SK-N-SH treated with all-trans-retinoic acid at 6 μM for 48 hours (cell line): ENCODE measurements at regions not wholly inside any gene's neighbourhood (a gene's known extent, or its start where the extent isn't known, plus 50 kb on each side); places are given as distances from the start of the nearest gene placed in this dataset.

Source experiments
- ATAC-seq: fragments of 200-7000 bp; cut with Tn5 transposase; 3 replicates; pipeline ENCODE4 v1.9.1; 2020; ENCODE audit warnings: mild to moderate bottlenecking, moderate library complexity
- ARNTL ChIP-seq: fragments of 450-650 bp; formaldehyde crosslinking; IDR thresholded peaks from 2 replicates; pipeline ENCODE4 v1.5.0; 2020; ENCODE audit warnings: low read depth, mild to moderate bottlenecking, moderate library complexity, borderline replicate concordance
- BACH2 ChIP-seq: fragments of 250-450 bp; sonication (Bioruptor Pico); IDR thresholded peaks from 2 replicates; pipeline ENCODE4 v1.9.0; 2021; ENCODE audit warnings: mild to moderate bottlenecking, borderline replicate concordance
- CSDC2 ChIP-seq: fragments of 250-450 bp; sonication (Bioruptor Pico); IDR thresholded peaks from 2 replicates; pipeline ENCODE4 v1.5.0; 2020; ENCODE audit warnings: mild to moderate bottlenecking, moderate library complexity
- ESRRG ChIP-seq: fragments of 250-450 bp; sonication (Bioruptor Pico); IDR thresholded peaks from 2 replicates; pipeline ENCODE4 v1.6.1; 2021; ENCODE audit warnings: mild to moderate bottlenecking
- GLIS3 ChIP-seq: fragments of 250-450 bp; sonication (Bioruptor Pico); IDR thresholded peaks from 2 replicates; pipeline ENCODE4 v1.5.0; 2020; ENCODE audit warnings: mild to moderate bottlenecking, moderate library complexity
- ISL1 ChIP-seq: fragments of 250-450 bp; sonication (Bioruptor Pico); IDR thresholded peaks from 2 replicates; pipeline ENCODE4 v2.1.2; 2022; ENCODE audit warnings: mild to moderate bottlenecking, moderate library complexity
- OSR1 ChIP-seq: fragments of 250-450 bp; sonication (Bioruptor Pico); IDR thresholded peaks from 2 replicates; pipeline ENCODE4 v1.8.0; 2022; ENCODE audit warnings: moderate library complexity, mild to moderate bottlenecking, inconsistent platforms
- PPARA ChIP-seq: fragments of 250-450 bp; sonication (Bioruptor Pico); IDR thresholded peaks from 2 replicates; pipeline ENCODE4 v1.5.0; 2020; ENCODE audit warnings: mild to moderate bottlenecking, borderline replicate concordance
- RARB ChIP-seq: fragments of 250-450 bp; sonication (Bioruptor Pico); IDR thresholded peaks from 2 replicates; pipeline ENCODE4 v1.8.0; 2021; ENCODE audit warnings: mild to moderate bottlenecking, moderate library complexity
- SNAI2 ChIP-seq: fragments of 250-450 bp; sonication (Bioruptor Pico); IDR thresholded peaks from 2 replicates; pipeline ENCODE4 v1.5.0; 2020; ENCODE audit warnings: mild to moderate bottlenecking, moderate library complexity
- TCF4 ChIP-seq: fragments of 250-450 bp; sonication (Bioruptor Pico); IDR thresholded peaks from 2 replicates; pipeline ENCODE4 v1.8.0; 2021; ENCODE audit warnings: mild to moderate bottlenecking, moderate library complexity, borderline replicate concordance
- TOX ChIP-seq: fragments of 250-450 bp; sonication (Bioruptor Pico); IDR thresholded peaks from 2 replicates; pipeline ENCODE4 v1.8.0; 2021; ENCODE audit warnings: mild to moderate bottlenecking, moderate library complexity, borderline replicate concordance
- ZC3H10 ChIP-seq: fragments of 250-450 bp; sonication (Bioruptor Pico); IDR thresholded peaks from 2 replicates; pipeline ENCODE4 v1.5.1; 2021; ENCODE audit warnings: mild to moderate bottlenecking, moderate library complexity
- ZFP30 ChIP-seq: fragments of 450-650 bp; formaldehyde crosslinking; IDR thresholded peaks from 2 replicates; pipeline ENCODE4 v1.5.0; 2022; ENCODE audit warnings: mild to moderate bottlenecking, moderate library complexity
- ZNF565 ChIP-seq: fragments of 450-650 bp; formaldehyde crosslinking; conservative IDR thresholded peaks from 2 replicates; pipeline ENCODE4 v1.5.0; 2020; ENCODE audit warnings: low read depth, mild to moderate bottlenecking, moderate library complexity
- ZNF70 ChIP-seq: fragments of 450-650 bp; formaldehyde crosslinking; IDR thresholded peaks from 2 replicates; pipeline ENCODE4 v1.5.0; 2020; ENCODE audit warnings: mild to moderate bottlenecking, moderate library complexity
- ZNF8 ChIP-seq: fragments of 450-650 bp; formaldehyde crosslinking; IDR thresholded peaks from 2 replicates; pipeline ENCODE4 v1.5.0; 2020; ENCODE audit warnings: mild to moderate bottlenecking, moderate library complexity
- TF ChIP-seq, protein P1 (sequence below): fragments of 250-450 bp; sonication (Bioruptor Pico); IDR thresholded peaks from 2 replicates; pipeline ENCODE4 v1.5.1; 2021; ENCODE audit warnings: mild to moderate bottlenecking, moderate library complexity
- TF ChIP-seq, protein P2 (sequence below): fragments of 250-450 bp; sonication (Bioruptor Pico); IDR thresholded peaks from 2 replicates; pipeline ENCODE4 v1.8.0; 2021; ENCODE audit warnings: low read depth, mild to moderate bottlenecking, moderate library complexity, borderline replicate concordance
- TF ChIP-seq, protein P3 (sequence below): fragments of 250-450 bp; sonication (Bioruptor Pico); IDR thresholded peaks from 2 replicates; pipeline ENCODE4 v1.8.0; 2020; ENCODE audit warnings: mild to moderate bottlenecking, moderate library complexity, borderline replicate concordance
- TF ChIP-seq, protein P4 (sequence below): fragments of 250-450 bp; sonication (Bioruptor Pico); IDR thresholded peaks from 2 replicates; pipeline ENCODE4 v1.5.0; 2020; ENCODE audit warnings: mild to moderate bottlenecking, moderate library complexity

DNA sequence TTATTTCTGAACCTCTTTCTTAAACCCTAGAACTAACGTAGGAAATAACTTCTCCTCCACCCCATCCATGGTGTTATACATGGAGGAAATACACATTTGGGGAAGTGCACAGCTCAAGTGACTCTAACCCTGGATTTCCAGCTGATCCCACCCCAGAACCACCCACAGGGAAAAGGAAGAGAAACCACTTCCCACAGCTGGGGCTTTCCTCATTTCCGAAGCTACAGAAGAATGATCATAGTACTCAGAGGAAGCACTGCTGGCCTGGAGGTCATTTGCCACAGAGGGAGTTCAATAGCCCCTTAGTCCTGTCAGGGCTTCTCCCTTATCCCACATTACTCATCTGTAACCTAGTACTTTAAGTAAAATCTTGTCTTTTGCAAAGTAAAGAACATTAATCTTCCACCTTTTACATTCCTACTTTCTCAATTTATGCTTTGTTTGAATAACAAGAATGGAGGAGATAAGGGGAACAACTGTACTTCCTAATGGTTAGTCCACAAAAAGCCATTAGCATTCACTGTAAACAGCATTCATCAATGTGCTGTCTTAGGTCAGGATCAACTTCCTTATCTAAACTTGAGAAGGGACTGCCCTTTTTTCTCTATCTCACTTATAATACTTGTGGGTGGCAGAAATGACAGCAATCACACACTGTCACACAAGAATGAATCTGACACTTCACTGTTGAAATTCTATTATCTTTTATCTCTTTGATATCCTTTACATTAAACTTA, 63.0 kb upstream of the RGS1 start (continued):
- TF ChIP-seq, protein P1, sequence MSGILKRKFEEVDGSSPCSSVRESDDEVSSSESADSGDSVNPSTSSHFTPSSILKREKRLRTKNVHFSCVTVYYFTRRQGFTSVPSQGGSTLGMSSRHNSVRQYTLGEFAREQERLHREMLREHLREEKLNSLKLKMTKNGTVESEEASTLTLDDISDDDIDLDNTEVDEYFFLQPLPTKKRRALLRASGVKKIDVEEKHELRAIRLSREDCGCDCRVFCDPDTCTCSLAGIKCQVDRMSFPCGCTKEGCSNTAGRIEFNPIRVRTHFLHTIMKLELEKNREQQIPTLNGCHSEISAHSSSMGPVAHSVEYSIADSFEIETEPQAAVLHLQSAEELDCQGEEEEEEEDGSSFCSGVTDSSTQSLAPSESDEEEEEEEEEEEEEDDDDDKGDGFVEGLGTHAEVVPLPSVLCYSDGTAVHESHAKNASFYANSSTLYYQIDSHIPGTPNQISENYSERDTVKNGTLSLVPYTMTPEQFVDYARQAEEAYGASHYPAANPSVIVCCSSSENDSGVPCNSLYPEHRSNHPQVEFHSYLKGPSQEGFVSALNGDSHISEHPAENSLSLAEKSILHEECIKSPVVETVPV: no peak
- TF ChIP-seq TOX (CRISPR knock-in tag) (no peak), ZC3H10 (CRISPR knock-in tag) (no peak)
- TF ChIP-seq, all 23 proteins: peak for 0

DNA sequence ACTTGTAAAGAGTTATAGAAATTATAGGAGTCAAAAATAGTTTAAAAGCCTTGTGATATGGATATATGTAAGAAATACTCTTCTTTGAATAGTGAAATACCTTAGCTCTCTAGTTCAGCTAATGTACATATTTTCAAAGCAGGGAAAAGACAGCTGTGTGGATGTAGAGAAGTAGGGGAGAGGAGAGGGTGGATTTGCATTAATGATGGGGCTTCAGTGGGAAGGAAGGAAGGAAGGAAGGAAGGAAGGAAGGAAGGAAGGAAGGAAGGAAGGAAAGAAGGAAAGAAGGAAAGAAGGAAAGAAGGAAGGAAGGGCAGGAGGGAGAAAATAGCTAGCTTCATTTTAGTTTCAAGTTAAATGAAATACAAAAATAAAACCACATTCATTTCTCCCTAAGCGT, 62.4 kb upstream of the RGS1 start:
- TF ChIP-seq TCF4 (CRISPR knock-in tag) (no peak), ZNF8 (CRISPR knock-in tag) (no peak), PPARA (CRISPR knock-in tag) (no peak), RARB (CRISPR knock-in tag) (no peak), ESRRG (CRISPR knock-in tag) (no peak), TOX (CRISPR knock-in tag) (no peak), GLIS3 (CRISPR knock-in tag) (no peak), ZNF70 (CRISPR knock-in tag) (no peak), OSR1 (CRISPR knock-in tag) (no peak), CSDC2 (CRISPR knock-in tag) (no peak), BACH2 (CRISPR knock-in tag) (no peak)
- TF ChIP-seq, protein P1: no peak
- TF ChIP-seq, protein P2, sequence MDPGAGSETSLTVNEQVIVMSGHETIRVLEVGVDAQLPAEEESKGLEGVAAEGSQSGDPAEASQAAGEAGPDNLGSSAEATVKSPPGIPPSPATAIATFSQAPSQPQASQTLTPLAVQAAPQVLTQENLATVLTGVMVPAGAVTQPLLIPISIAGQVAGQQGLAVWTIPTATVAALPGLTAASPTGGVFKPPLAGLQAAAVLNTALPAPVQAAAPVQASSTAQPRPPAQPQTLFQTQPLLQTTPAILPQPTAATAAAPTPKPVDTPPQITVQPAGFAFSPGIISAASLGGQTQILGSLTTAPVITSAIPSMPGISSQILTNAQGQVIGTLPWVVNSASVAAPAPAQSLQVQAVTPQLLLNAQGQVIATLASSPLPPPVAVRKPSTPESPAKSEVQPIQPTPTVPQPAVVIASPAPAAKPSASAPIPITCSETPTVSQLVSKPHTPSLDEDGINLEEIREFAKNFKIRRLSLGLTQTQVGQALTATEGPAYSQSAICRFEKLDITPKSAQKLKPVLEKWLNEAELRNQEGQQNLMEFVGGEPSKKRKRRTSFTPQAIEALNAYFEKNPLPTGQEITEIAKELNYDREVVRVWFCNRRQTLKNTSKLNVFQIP (CRISPR knock-in tag): no peak
- ATAC-seq: peak; percentile 19; the same call in 1 of the 3 replicates

DNA sequence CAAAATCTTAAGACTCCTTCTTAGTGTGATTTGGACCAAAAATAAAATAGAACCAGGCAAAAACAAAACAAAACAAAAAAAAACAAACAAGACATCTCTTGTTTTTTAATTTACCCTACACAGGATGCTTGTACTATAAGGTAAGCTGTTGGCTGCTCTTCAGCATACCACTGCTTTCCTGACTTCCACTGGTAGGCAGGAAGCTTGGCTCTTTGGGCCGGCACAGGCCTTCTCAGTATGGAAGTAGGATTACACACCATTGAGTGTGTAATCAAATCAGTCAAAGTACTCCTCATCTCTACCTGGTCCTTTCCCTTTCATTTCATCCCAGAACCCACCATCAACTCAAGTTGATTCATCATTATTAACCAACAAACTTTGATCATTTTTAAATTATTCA, 61.9 kb upstream of the RGS1 start:
- peak; percentile 54; the same call in 2 of the 3 replicates for ATAC-seq
- TF ChIP-seq ISL1 (CRISPR knock-in tag): no peak
- TF ChIP-seq ZNF565 (CRISPR knock-in tag): no peak
- no peak for TF ChIP-seq ZFP30
- TF ChIP-seq ARNTL (CRISPR knock-in tag): no peak
- no peak for TF ChIP-seq CSDC2 (CRISPR knock-in tag)
- TF ChIP-seq, protein P2 (CRISPR knock-in tag): no peak
- TF ChIP-seq, protein P3, sequence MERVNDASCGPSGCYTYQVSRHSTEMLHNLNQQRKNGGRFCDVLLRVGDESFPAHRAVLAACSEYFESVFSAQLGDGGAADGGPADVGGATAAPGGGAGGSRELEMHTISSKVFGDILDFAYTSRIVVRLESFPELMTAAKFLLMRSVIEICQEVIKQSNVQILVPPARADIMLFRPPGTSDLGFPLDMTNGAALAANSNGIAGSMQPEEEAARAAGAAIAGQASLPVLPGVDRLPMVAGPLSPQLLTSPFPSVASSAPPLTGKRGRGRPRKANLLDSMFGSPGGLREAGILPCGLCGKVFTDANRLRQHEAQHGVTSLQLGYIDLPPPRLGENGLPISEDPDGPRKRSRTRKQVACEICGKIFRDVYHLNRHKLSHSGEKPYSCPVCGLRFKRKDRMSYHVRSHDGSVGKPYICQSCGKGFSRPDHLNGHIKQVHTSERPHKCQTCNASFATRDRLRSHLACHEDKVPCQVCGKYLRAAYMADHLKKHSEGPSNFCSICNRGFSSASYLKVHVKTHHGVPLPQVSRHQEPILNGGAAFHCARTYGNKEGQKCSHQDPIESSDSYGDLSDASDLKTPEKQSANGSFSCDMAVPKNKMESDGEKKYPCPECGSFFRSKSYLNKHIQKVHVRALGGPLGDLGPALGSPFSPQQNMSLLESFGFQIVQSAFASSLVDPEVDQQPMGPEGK (CRISPR knock-in tag): no peak
- no peak for TF ChIP-seq ZNF70 (CRISPR knock-in tag)
- TF ChIP-seq, all 23 proteins: peak for 0

DNA sequence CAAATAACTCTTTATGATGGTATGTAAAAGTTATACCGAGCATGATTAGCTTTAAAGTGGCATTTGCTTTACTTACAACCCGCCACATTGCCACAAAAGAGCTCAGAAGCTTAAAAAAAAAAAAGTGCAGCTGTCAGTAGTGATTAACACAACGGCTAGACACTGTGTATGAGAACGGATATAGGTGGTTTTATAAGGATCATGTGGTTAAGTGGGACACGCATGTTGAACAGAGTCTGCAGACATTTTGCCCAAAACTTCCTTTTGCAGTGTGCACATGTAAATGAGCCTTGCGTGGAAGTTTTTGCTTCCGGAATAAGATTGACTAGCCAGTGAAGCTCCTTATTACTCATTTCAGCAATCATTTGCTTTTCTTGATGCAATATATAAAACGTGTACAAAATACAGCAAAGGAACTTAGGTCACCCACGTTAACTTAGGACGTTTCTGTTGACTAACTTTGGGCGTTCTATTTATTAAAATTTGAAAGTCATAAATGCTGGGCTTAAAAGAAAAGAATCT, 58.7 kb upstream of the RGS1 start:
- ATAC-seq: peak; percentile 48
- no peak for TF ChIP-seq ZNF8 (CRISPR knock-in tag)
- TF ChIP-seq ZNF565 (CRISPR knock-in tag): no peak
- TF ChIP-seq, protein P4, sequence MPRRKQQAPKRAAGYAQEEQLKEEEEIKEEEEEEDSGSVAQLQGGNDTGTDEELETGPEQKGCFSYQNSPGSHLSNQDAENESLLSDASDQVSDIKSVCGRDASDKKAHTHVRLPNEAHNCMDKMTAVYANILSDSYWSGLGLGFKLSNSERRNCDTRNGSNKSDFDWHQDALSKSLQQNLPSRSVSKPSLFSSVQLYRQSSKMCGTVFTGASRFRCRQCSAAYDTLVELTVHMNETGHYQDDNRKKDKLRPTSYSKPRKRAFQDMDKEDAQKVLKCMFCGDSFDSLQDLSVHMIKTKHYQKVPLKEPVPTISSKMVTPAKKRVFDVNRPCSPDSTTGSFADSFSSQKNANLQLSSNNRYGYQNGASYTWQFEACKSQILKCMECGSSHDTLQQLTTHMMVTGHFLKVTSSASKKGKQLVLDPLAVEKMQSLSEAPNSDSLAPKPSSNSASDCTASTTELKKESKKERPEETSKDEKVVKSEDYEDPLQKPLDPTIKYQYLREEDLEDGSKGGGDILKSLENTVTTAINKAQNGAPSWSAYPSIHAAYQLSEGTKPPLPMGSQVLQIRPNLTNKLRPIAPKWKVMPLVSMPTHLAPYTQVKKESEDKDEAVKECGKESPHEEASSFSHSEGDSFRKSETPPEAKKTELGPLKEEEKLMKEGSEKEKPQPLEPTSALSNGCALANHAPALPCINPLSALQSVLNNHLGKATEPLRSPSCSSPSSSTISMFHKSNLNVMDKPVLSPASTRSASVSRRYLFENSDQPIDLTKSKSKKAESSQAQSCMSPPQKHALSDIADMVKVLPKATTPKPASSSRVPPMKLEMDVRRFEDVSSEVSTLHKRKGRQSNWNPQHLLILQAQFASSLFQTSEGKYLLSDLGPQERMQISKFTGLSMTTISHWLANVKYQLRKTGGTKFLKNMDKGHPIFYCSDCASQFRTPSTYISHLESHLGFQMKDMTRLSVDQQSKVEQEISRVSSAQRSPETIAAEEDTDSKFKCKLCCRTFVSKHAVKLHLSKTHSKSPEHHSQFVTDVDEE: no peak
- TF ChIP-seq SNAI2: no peak
- TF ChIP-seq PPARA (CRISPR knock-in tag): no peak
- TF ChIP-seq ZC3H10 (CRISPR knock-in tag): no peak
- TF ChIP-seq, protein P2 (CRISPR knock-in tag): no peak
